ENCODE measurements at regions not wholly inside any gene's neighbourhood (a gene's known extent, or its start where the extent isn't known, plus 50 kb on each side); places are given as distances from the start of the nearest gene placed in this dataset.
"Not testable (repeated sequence)": the region's sequence is repeated elsewhere in the genome, so short reads cannot be mapped to it uniquely, and the experiment has no call there.

GRCh38 chr1:229149435-229149834, 121.5 kb upstream of the RAB4A start:
- no peak for TF ChIP-seq CTCF (IDR thresholded peaks at IDR 0.05; ENCODE audit: low read depth, low read length)
- POLR2A ChIA-PET, result no interaction called here
- CTCF ChIA-PET, result no interaction called here

GRCh38 chr1:229150518-229150917, 120.4 kb upstream of the RAB4A start:
- Histone ChIP-seq H3K9me3 (ENCODE audit: control insufficient read depth, insufficient read depth, low read length) (no peaks in the 10 kb centered on the region), H3K27me3 (ENCODE audit: control insufficient read depth, insufficient read depth, low read length) (peaks cover 51% of the 10 kb centered on the region), H3K27ac (ENCODE audit: low read depth, low read length) (no peak overlapping the region), H3K4me3 (ENCODE audit: low read depth, low read length) (no peak overlapping the region)
- DNase-seq (ENCODE audit: low read depth, low spot score), result no peak
- ChIA-PET CTCF (no interaction called here), POLR2A (no interaction called here)
- TF ChIP-seq CTCF (IDR thresholded peaks at IDR 0.05; ENCODE audit: low read depth, low read length), result no peak

More at GRCh38 chr1:229149435-229149834, 121.5 kb upstream of the RAB4A start:
- Histone ChIP-seq H3K27me3 (ENCODE audit: control insufficient read depth, insufficient read depth, low read length) (peaks cover 50% of the 10 kb centered on the region), H3K27ac (ENCODE audit: low read depth, low read length) (no peak overlapping the region), H3K4me3 (ENCODE audit: low read depth, low read length) (no peak overlapping the region), H3K9me3 (ENCODE audit: control insufficient read depth, insufficient read depth, low read length) (no peaks in the 10 kb centered on the region)
- DNase-seq (ENCODE audit: low read depth, low spot score), result no peak

- H3K4me3 ChIP-seq (ENCODE audit: low read depth, low read length); DNase-seq (ENCODE audit: low read depth, low spot score); H3K9me3 ChIP-seq (ENCODE audit: control insufficient read depth, insufficient read depth, low read length); H3K27ac ChIP-seq (ENCODE audit: low read depth, low read length); POLR2A ChIA-PET: not testable (repeated sequence)
- peaks cover 46% of the 10 kb centered on the region for H3K27me3 ChIP-seq (ENCODE audit: control insufficient read depth, insufficient read depth, low read length)
- CTCF ChIA-PET, result interaction anchor here (0.6 kb wide), 1 partner anchor 79 kb away, joined by 7 read pairs; no protein-coding TSS in a partner anchor
These were observed 119.5 kb upstream of the RAB4A start for GRCh38 chr1:229151412-229151811.

- peaks cover 37% of the 10 kb centered on the region for H3K27me3 ChIP-seq (ENCODE audit: control insufficient read depth, insufficient read depth, low read length)
- ChIA-PET CTCF (no interaction called here), POLR2A (no interaction called here)
- H3K9me3 ChIP-seq (ENCODE audit: control insufficient read depth, insufficient read depth, low read length), result no peaks in the 10 kb centered on the region
- DNase-seq (ENCODE audit: low read depth, low spot score), result no peak
- no peak for TF ChIP-seq CTCF (IDR thresholded peaks at IDR 0.05; ENCODE audit: low read depth, low read length)
- H3K4me3 ChIP-seq (ENCODE audit: low read depth, low read length), result no peak overlapping the region
- H3K27ac ChIP-seq (ENCODE audit: low read depth, low read length), result no peak overlapping the region
These were observed 118.6 kb upstream of the RAB4A start for GRCh38 chr1:229152311-229152710.

GRCh38 chr1:229153955-229154548, 116.9 kb upstream of the RAB4A start:
- no peaks in the 10 kb centered on the region for H3K9me3 ChIP-seq (ENCODE audit: control insufficient read depth, insufficient read depth, low read length)
- no peak overlapping the region for H3K4me3 ChIP-seq (ENCODE audit: low read depth, low read length)
- ChIA-PET CTCF (no interaction called here), POLR2A (no interaction called here)
- H3K27ac ChIP-seq (ENCODE audit: low read depth, low read length), result no peak overlapping the region
- TF ChIP-seq CTCF (IDR thresholded peaks at IDR 0.05; ENCODE audit: low read depth, low read length), result no peak
- DNase-seq (ENCODE audit: low read depth, low spot score), result no peak
- peaks cover 23% of the 10 kb centered on the region for H3K27me3 ChIP-seq (ENCODE audit: control insufficient read depth, insufficient read depth, low read length)

- DNase-seq (ENCODE audit: low read depth, low spot score), result no peak
- CTCF ChIA-PET, result no interaction called here
- H3K27me3 ChIP-seq (ENCODE audit: control insufficient read depth, insufficient read depth, low read length), result peaks cover 19% of the 10 kb centered on the region
- TF ChIP-seq CTCF (IDR thresholded peaks at IDR 0.05; ENCODE audit: low read depth, low read length), result no peak
- POLR2A ChIA-PET, result no interaction called here
- no peak overlapping the region for H3K4me3 ChIP-seq (ENCODE audit: low read depth, low read length)
- no peaks in the 10 kb centered on the region for H3K9me3 ChIP-seq (ENCODE audit: control insufficient read depth, insufficient read depth, low read length)
- no peak overlapping the region for H3K27ac ChIP-seq (ENCODE audit: low read depth, low read length)
These were observed 116.1 kb upstream of the RAB4A start for GRCh38 chr1:229154811-229155210.

Data from AG04450 (cell line).